Spinal cord (tissue), 9 donors: ENCODE measurements at regions not wholly inside any gene's neighbourhood (a gene's known extent, or its start where the extent isn't known, plus 50 kb on each side); places are given as distances from the start of the nearest gene placed in this dataset.

ENCODE experiments used
- DNase-seq, 6 donors: peaks; one replicate each; pipeline versions ENCODE4 v3.0.0 to v3.0.0-alpha.2; 2013 to 2015; ENCODE audit warnings: low spot score in 6 of 6, low read depth in 4 of 6
- H3K27ac ChIP-seq: one replicate; pipeline ENCODE4 v1.5.1; 2013; ENCODE audit warnings: low read depth, low read length, control low read depth
- H3K27me3 ChIP-seq: one replicate; pipeline ENCODE4 v1.6.1; 2013; ENCODE audit warnings: low read length; ENCODE audit not compliant: control insufficient read depth, insufficient read depth
- H3K36me3 ChIP-seq: one replicate; pipeline ENCODE4 v1.6.1; 2013; ENCODE audit warnings: low read length; ENCODE audit not compliant: control insufficient read depth, insufficient read depth
- H3K4me1 ChIP-seq: one replicate; pipeline ENCODE4 v1.6.1; 2013; ENCODE audit warnings: low read length; ENCODE audit not compliant: control insufficient read depth, insufficient read depth
- H3K4me3 ChIP-seq: one replicate; pipeline ENCODE4 v1.5.1; 2013; ENCODE audit warnings: low read depth, low read length, control low read depth
- H3K9me3 ChIP-seq: one replicate; pipeline ENCODE4 v1.6.1; 2013; ENCODE audit warnings: low read length; ENCODE audit not compliant: control insufficient read depth, insufficient read depth
- WGBS: methylation state at CpG from one replicate; pipeline ENCODE4 v1.1.5; 2013; ENCODE audit warnings: missing lambda C conversion rate; ENCODE audit not compliant: insufficient coverage; 5-methylcytosine and 5-hydroxymethylcytosine counted together
- donor health status: healthy.

- peaks cover 1% of the 10 kb centered on the region for H3K9me3 ChIP-seq
- H3K27me3 ChIP-seq, result no peaks in the 10 kb centered on the region
- 76% methylated on average over 3 of the region's 4 CpGs for WGBS
- no peaks in the 10 kb centered on the region for H3K36me3 ChIP-seq
- no peak overlapping the region for H3K4me3 ChIP-seq
- DNase-seq, result no peak
- H3K4me1 ChIP-seq, result peaks cover 3% of the 10 kb centered on the region
- H3K27ac ChIP-seq, result no peak overlapping the region
These were observed 176.3 kb upstream of the BCL6 start for GRCh38 chr3:187921391-187922074.

- H3K4me3 ChIP-seq, result no peak overlapping the region
- peaks cover 1% of the 10 kb centered on the region for H3K9me3 ChIP-seq
- no peak for DNase-seq
- H3K4me1 ChIP-seq, result no peaks in the 10 kb centered on the region
- no peak overlapping the region for H3K27ac ChIP-seq
- H3K36me3 ChIP-seq, result no peaks in the 10 kb centered on the region
- no peaks in the 10 kb centered on the region for H3K27me3 ChIP-seq
- WGBS, result no CpG with 5 or more reads among the region's 3 CpGs
These were observed 177.6 kb upstream of the BCL6 start for GRCh38 chr3:187922704-187923416.

GRCh38 chr3:187924651-187925050 is 179.4 kb upstream of the BCL6 start:
- Histone ChIP-seq H3K4me3 (no peak overlapping the region), H3K27me3 (no peaks in the 10 kb centered on the region), H3K9me3 (peaks cover 1% of the 10 kb centered on the region), H3K27ac (no peak overlapping the region), H3K4me1 (no peaks in the 10 kb centered on the region), H3K36me3 (no peaks in the 10 kb centered on the region)
- DNase-seq, result no peak

- no peaks in the 10 kb centered on the region for H3K36me3 ChIP-seq
- H3K27me3 ChIP-seq, result no peaks in the 10 kb centered on the region
- H3K9me3 ChIP-seq, result peaks cover 1% of the 10 kb centered on the region
- 100% methylated on average over 1 of the region's 1 CpG for WGBS
- no peak overlapping the region for H3K4me3 ChIP-seq
- no peaks in the 10 kb centered on the region for H3K4me1 ChIP-seq
- no peak overlapping the region for H3K27ac ChIP-seq
- DNase-seq, result no peak
These were observed 180.1 kb upstream of the BCL6 start for GRCh38 chr3:187925326-187925725.

GRCh38 chr3:187926620-187927019 is 181.4 kb upstream of the BCL6 start:
- Histone ChIP-seq H3K27me3 (no peaks in the 10 kb centered on the region), H3K4me1 (no peaks in the 10 kb centered on the region), H3K4me3 (no peak overlapping the region), H3K9me3 (peaks cover 1% of the 10 kb centered on the region), H3K36me3 (no peaks in the 10 kb centered on the region), H3K27ac (no peak overlapping the region)
- 86% methylated on average over 1 of the region's 3 CpGs for WGBS
- DNase-seq, result no peak

GRCh38 chr3:187927565-187927964 is 182.3 kb upstream of the BCL6 start:
- Histone ChIP-seq H3K27ac (no peak overlapping the region), H3K27me3 (no peaks in the 10 kb centered on the region), H3K4me3 (no peak overlapping the region), H3K36me3 (no peaks in the 10 kb centered on the region), H3K4me1 (no peaks in the 10 kb centered on the region), H3K9me3 (peaks cover 1% of the 10 kb centered on the region)
- DNase-seq, result no peak
- no CpG with 5 or more reads among the region's 1 CpG for WGBS

GRCh38 chr3:187929112-187929816 is 184.0 kb upstream of the BCL6 start:
- H3K4me1 ChIP-seq, result no peaks in the 10 kb centered on the region
- WGBS, result 90% methylated on average over 2 of the region's 8 CpGs
- peaks cover under 1% of the 10 kb centered on the region for H3K9me3 ChIP-seq

GRCh38 chr3:187930021-187930420 is 184.8 kb upstream of the BCL6 start:
- Histone ChIP-seq H3K9me3 (no peaks in the 10 kb centered on the region), H3K4me3 (no peak overlapping the region), H3K4me1 (no peaks in the 10 kb centered on the region), H3K27me3 (no peaks in the 10 kb centered on the region), H3K27ac (no peak overlapping the region), H3K36me3 (no peaks in the 10 kb centered on the region)
- no peak for DNase-seq
- 83% methylated on average over 1 of the region's 3 CpGs for WGBS

More at GRCh38 chr3:187929112-187929816, 184.0 kb upstream of the BCL6 start:
- Histone ChIP-seq H3K4me3 (no peak overlapping the region), H3K36me3 (no peaks in the 10 kb centered on the region), H3K27me3 (no peaks in the 10 kb centered on the region), H3K27ac (no peak overlapping the region)
- no peak for DNase-seq

- no peaks in the 10 kb centered on the region for H3K9me3 ChIP-seq
- H3K4me1 ChIP-seq, result no peaks in the 10 kb centered on the region
- no peak overlapping the region for H3K4me3 ChIP-seq
- no peaks in the 10 kb centered on the region for H3K27me3 ChIP-seq
- no peaks in the 10 kb centered on the region for H3K36me3 ChIP-seq
- WGBS, result 92% methylated on average over 4 of the region's 4 CpGs
- no peak for DNase-seq
- no peak overlapping the region for H3K27ac ChIP-seq
These were observed 185.8 kb upstream of the BCL6 start for GRCh38 chr3:187931101-187931500.
